GM21423 (cell line): ENCODE measurements at regions not wholly inside any gene's neighbourhood (a gene's known extent, or its start where the extent isn't known, plus 50 kb on each side); places are given as distances from the start of the nearest gene placed in this dataset.
"Not testable (repeated sequence)": the region's sequence is repeated elsewhere in the genome, so short reads cannot be mapped to it uniquely, and the experiment has no call there.

ENCODE experiments used
- ATAC-seq: cut with Tn5 transposase; IDR thresholded peaks from one replicate; pipeline ENCODE4 v1.9.1; 2021; ENCODE audit warnings: mild to moderate bottlenecking, moderate library complexity; ENCODE audit not compliant: unreplicated experiment

DNA sequence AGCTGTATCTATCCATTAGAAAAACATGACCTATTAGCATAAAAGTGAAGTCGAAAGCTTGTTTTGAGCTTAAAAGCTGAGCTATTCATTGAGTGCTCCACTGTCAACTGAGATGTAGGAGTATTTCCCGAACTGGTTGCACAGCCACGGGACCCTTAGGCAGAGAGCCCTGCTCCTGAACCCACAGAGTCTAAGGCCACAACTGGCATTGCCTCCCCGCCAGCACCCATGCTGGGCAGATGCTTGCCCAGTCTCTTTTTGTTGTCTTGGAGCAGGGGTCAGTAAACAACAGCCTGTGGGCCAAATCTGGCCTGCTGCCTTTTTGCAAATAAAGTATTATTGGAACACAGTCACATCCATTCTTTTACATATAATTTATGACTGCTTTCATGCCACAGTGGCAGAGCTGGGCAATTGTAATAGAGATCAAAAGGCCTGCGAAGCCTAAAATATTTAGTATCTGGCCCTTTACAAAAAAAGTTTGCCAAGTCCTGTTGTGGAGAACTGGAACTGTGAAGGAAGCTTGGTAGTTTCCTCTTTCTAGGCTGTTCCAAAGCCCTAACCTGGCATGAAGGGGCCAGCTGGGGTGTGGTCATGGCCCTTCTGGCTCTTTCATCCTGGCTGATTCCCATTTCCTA lies 58.4 kb upstream of the WAPL start:
- ATAC-seq = no peak

DNA sequence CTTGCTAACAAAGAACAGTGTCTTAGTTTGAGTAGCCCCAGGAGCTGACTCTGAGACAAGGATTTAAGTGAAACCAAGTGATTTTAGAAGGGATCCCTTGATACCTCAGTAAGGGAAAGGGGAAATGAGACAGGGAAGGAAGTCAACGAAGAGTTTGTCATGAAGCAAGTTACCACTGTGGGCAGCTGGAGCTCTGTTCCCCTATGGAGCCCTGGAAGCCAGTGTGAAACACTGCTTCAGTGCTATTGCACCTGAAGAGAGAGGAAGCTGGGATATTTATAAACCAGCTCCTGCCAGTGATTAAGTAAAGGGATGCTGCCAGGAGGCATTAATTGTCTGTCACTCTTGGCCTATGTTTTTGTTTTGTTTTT lies 58.9 kb upstream of the WAPL start:
- ATAC-seq = no peak

DNA sequence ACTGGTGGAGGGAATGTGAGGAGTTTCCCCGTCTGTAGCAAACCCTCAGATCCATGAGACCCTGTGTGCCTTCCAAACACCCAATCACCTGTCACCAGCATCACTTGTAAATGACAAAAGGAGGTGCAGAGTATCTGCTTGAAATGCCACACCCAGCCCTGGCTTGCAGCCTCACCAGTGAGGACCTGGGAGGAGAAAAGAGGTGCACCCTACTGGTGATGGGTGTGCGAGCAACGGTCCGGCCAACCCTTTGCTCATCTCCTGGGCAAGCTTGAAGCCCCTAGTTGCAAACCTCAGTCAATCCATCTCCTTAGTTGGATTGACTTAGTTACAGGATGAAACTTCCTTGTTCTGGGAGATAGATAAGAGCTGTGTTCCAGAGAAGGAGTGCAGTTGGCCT lies 62.4 kb upstream of the WAPL start:
- no peak for ATAC-seq

DNA sequence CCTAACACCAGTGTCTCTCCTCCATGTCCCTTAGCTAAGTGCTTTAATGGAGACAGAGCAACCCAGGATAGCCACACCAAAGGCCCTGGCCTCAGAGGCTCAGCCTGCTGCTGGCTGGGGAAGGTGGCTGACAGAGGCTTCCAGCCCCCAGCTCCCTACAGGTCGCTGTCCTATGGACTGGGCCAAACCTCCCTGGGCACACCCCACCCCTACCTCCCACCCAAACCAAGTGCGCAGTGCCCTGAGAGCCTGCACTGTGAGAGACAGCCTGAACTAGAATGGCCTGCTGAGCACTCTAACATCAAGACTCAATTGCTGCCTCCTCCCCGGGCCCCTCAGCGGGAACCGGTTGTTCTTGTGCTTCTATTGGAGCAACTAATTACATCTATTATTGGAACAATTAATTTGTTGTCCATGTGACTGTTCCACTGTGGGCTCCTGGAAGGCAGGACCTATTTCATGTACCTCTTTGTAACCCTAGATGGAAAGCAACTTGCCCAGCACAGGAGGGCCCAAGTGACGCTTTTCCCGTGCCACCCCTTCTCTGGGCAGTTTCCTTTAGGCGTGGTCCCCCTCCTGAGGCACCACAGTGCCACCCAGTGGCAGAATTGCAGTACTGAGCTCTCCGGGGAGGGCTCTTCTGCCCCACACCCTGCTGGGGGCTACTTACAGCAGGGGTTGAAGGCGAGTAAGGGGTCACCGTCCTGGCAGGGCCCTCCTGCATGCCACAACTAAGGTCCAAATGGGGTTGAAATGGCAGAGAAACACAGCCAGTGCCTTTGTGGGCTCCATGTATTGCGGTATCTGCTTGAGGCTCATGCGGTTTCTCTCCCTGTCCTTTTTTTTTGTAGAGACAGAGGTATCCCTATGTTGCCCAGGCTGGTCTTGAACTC lies 63.7 kb upstream of the WAPL start:
- ATAC-seq = peak; percentile 91

DNA sequence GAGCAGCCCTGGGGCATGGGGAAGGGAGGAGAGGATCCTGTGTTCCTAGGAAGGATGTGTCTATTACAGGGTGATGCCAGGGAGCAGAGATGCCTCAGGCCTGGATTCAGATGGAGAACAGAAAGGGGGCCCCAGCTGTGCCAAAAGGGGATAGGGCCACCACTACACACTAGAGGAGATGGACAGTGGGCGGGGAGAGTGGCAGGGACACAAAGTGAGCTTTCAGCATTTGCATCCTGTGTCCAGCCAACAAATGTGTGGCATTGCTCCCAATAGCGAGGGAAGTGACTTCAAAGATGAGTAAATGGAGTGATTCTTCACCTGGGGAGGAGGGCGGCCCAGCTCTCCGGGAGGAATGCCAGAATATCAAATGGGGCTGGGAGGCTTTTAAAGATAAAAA lies 64.9 kb upstream of the WAPL start:
- ATAC-seq = no peak

DNA sequence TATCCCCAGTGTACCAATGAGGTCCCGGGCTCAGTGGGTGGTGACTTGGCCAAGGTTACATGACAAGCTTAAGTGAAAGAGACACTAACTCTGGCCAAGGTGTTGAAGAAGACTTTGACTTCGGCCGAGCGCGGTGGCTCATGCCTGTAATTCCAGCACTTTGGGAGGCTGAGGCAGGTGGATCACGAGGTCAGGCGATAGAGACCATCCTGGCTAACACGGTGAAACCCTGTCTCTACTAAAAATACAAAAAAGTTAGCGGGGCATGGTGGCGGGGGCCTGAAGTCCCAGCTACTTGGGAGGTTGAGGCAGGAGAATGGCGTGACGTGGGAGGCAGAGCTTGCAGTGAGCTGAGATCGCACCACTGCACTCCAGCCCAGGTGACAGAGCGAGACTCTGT lies 65.6 kb upstream of the OPN4 start:
- ATAC-seq = not testable (repeated sequence)

DNA sequence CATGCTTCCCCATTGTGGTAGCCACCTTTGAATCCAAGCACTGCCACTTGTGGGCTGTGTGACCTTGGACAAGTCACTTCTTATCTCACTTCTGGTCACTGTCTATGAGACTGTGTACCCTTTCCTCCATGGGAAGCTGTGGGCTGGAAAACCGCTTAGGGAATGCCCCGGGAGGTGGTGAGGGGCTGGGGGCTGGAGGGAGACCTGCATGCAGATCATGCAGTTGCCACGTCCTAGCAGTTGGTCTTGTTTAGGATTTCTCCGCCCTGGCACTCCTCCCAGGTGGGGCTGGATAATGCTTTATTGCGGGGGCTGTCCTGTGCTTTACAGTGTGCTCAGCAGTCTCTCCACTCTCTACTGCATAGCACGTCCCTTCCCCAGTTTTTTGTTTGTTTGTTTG lies 62.9 kb upstream of the OPN4 start:
- no peak for ATAC-seq

DNA sequence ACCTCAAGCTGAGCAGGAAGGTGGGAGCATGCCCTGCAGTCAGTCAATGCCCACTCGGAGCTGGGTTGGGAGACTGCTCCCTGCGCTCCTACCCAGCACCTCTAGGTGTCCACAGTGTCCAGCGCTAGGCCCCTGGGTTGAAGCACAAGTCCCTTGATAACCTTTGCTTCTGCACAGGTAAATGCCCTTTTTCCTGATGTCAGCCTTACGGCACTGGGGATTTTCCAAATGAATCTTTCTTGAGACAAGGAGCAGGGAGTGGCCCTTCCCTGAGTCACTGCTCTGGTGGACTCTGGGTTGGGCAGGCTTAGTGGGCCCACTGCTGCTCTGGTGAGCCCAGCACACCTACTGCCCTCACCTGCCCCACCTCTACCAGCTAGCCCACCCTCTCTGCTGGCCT lies 61.9 kb upstream of the OPN4 start:
- ATAC-seq = no peak

DNA sequence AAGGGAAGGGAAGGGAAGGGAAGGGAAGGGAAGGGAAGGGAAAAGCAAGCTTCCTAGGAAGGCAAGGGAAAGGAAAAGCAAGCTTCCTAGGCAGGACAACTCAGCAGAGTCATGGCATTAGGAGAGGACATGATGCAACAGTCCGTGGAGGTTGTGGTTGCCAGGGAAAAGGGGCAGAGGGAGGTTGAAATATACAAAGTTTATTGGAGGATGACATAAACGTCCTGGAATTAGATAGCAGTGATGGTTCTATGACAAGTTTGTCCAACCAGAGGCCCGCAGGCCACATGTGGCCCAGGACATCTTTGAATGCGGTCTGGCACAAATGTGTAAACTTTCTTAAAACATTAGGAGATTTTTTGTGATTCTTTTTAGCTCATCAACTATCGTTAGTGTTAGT lies 59.8 kb upstream of the OPN4 start:
- no peak for ATAC-seq

DNA sequence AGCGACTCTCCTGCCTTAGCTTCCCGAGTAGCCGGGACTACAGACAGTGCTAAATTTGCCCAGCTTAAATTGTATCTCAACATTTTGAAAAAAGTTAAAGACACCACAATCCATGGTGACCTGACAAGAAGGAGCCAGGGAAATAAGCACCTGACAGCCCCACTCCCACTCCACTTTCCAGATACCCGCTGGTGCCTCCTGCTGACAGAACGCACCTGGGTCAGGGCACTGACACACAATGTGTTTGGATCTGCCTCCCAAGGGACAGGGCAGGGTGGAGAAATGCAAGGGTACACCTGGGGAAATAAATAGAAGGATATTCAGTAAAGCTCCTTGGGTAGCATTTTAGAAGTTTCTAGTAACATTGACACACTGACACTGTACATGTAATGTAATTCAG lies 58.9 kb upstream of the OPN4 start:
- no peak for ATAC-seq

DNA sequence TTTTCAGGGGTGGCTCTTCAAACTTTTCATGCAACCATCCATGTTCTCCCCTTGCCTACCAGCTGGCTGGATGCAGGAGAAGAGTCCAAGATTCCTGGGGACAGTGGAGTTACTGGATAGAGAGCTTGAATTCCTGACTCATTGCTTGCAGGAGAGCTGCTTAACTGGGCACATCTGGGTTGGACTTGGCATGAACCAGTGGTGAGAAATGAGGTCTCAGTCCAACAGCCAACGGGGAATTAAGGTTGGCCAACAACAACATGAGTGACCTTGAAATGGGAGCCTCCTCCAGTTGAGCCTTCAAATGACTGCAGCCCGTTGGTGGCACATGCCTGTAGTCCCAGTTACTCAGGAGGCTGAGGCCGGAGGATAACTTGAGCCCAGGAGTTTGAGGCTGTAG lies 58.1 kb upstream of the OPN4 start:
- no peak for ATAC-seq

DNA sequence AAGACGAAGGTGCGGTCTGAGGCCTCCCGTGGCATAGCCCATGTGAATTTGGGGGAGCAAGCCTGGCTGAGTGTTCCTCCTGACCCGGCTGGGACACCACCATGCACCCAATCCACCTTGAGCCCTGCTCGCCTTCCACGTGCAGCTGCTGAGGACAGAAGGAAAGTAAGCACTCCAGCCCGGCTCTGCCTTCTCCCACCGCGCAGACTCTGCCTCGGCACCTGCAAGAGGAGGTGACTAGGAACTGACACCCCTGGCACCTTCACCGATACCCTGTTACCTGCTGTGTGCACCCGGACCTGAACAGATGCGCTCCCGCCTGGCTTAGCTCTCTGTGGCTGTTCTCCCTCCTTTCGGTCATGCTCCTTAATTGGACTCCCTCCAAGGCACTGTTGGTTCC lies 57.0 kb upstream of the OPN4 start:
- ATAC-seq = no peak

DNA sequence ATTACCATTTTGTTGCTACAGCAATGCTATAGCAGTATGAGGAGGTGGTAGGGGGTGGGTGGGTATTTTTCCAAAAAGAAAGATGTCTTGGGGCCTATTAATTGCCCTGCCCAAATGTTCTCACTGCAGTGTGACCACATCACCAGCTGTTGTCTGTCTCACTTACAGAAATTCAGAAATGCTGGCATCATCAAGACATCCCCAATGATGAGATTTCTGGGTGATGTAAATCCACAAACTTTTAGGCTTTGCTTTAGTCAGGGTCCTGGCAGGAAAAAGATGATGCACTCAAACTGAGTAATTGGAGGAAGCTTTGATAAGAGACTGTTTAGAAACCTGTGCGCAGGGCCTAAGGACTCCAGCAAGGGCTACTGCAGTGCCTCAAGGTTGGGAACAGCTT lies 56.2 kb upstream of the OPN4 start:
- no peak for ATAC-seq

DNA sequence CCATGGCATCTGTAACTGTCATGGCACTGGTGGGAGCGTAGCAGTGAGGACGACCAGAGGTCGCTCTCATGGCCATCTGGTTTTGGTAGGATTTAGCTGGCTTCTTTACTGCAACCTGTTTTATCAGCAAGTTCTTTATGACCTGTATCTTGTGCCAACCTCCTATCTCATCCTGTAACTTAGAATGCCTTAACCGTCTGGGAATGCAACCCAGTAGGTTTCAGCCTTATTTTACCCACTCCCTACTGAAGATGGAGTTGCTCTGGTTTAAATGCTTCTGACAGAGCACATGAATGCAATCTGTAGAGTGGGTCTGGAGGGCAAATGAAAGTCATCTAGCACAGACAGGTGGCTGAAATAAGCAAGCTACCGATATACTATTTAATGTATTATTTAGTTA lies 55.3 kb upstream of the OPN4 start:
- no peak for ATAC-seq

DNA sequence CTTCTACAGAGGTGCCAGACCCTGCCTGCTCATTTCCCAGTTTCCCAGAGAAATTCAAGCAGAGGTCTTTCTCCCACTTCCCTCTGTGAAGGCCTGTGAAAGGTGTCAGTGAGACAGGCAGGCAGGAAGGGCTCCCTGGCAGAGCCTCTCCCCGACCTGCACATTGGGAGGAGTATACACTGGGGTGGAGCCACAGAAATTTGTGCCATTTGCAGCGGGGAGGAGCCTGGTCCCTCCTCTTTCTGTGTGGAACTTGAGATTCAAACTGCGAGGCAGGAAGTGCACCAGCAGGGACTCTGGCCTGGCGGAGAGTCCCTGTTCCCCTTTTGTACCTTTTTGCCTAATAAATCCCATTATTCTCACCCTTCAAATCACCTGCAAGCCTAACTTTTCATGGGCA lies 54.6 kb upstream of the OPN4 start:
- peak; percentile 79 for ATAC-seq

DNA sequence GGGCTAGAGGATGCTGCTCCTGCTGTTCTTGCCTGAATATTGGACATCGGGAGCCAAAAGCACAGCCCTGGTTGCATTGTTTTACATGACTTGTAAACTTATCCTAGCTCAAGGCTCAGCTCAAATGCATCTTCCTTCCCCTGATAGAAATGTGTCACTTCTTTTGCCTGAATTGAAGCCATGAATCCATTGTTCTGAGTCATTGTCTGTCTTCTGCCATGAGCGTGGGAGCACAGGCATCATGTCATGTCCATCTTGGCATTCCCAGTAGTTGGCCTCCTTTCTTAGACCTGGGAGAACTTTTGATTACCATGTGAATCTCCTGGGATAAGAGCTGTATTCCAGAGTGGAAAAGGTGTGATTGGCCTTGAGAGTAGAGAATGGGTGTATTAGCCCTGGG lies 54.1 kb upstream of the OPN4 start:
- no peak for ATAC-seq

DNA sequence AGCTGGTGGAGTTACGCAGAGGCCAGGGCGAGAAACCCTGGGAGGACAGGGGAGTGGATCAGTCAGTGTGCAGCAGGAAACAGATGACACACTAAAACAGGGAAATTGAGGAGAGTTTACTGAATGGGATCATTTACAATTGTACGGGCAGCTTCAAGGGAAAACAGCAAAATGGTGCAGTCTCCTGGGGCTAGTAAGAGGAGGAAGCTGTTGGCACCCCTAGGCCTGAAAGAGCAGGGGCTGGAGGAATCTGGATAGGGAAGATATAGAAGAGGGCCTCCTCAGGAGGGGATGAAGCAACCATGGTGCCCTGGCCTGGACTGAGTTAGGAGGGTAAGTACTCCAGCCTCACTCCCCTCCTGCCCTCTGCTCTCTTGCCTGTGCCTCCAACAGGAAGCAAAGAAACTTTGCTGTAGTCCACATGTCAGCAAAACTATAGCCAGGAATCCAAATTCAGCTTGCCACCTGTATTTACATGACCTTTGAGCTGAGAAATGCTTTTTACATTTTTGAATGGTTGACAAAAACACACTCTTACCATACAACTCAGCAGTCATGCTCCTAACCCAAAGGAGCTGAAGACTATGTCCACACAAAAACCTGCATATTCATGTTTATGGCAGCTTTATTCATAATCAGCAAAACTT lies 52.3 kb upstream of the OPN4 start:
- ATAC-seq = no peak

DNA sequence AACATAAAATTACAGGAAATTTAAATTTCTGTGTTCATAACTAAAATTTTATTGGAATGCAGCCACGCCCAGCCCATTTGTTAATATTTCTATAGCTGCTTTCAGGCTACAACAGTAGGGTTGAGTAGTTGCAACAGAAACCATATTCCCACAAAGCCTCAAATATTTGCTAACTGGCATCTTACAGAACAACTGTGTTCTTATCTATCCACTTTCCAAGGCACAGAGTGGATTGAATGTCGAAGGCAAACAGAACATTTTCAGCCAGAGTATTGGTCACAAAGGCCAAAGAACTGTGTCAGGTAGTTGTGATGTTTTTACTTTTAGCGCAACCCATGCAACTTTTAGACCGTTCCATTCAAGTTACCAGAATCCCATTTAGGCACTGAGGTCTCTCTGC lies 51.1 kb upstream of the OPN4 start:
- ATAC-seq = no peak
